Endothelial cell of umbilical vein (primary cell): ENCODE measurements at regions not wholly inside any gene's neighbourhood (a gene's known extent, or its start where the extent isn't known, plus 50 kb on each side); places are given as distances from the start of the nearest gene placed in this dataset.

Experiments
- BruUV-seq: library from RNA; stranded (reverse); fragments of 400-500 nt; replicated peaks from 2 replicates; lab custom pipeline; 2021; lab: Mats Ljungman, UMichigan
- CTCF ChIA-PET: fragments of 300-600, 350-600 bp; sonication (Branson Sonifier 250); formaldehyde crosslinking; loops from one replicate; lab custom pipeline; 2021; ENCODE audit warnings: antibody characterized with exemption, inconsistent platforms; lab: Charles Lee
- POLR2A ChIA-PET: fragments of 300-600, 350-600 bp; sonication (Branson Sonifier 250); formaldehyde crosslinking; loops from one replicate; lab custom pipeline; 2021; ENCODE audit warnings: antibody characterized with exemption, inconsistent platforms; lab: Charles Lee
- DNase-seq: peaks from one replicate; pipeline ENCODE4 v3.0.0-alpha.2; 2011; ENCODE audit warnings: low read depth, low spot score
- FAIRE-seq: peaks from 2 replicates; lab custom pipeline; 2011; peaks lifted over from hg19 to GRCh38; lab: Jason Lieb, UNC
- H2AFZ ChIP-seq: 2 replicates; pipeline ENCODE4 v1.6.0; 2012; ENCODE audit warnings: low read depth, low read length, control low read depth, inconsistent platforms
- H3K27ac ChIP-seq: 2 replicates; pipeline ENCODE4 v1.5.1; 2011; ENCODE audit warnings: low read depth, mild to moderate bottlenecking, control low read depth, low read length, moderate library complexity; ENCODE audit not compliant: insufficient read depth
- H3K27me3 ChIP-seq, 2 experiments: 2 replicates each; pipeline versions ENCODE4 v1.6.0 to v1.6.1; 2011; ENCODE audit warnings: low read length in 2 of 2, mixed read lengths in 1 of 2; ENCODE audit not compliant: control insufficient read depth in 2 of 2, insufficient read depth in 2 of 2
- H3K36me3 ChIP-seq, 2 experiments: 2 replicates in 1 of 2; 3 replicates in 1 of 2; pipeline ENCODE4 v1.5.1; 2011; ENCODE audit warnings: low read length in 2 of 2, mild to moderate bottlenecking in 1 of 2, moderate library complexity in 1 of 2; ENCODE audit not compliant: control insufficient read depth in 2 of 2, insufficient read depth in 2 of 2; ENCODE audit errors: extremely low read depth in 1 of 2
- H3K4me1 ChIP-seq: 3 replicates; pipeline ENCODE4 v1.5.1; 2011; ENCODE audit warnings: mild to moderate bottlenecking, low read length; ENCODE audit not compliant: control insufficient read depth, insufficient read depth; ENCODE audit errors: extremely low read depth
- H3K4me2 ChIP-seq: 2 replicates; pipeline ENCODE4 v1.6.1; 2011; ENCODE audit warnings: low read length, control low read depth, mixed read lengths; ENCODE audit not compliant: insufficient read depth
- H3K4me3 ChIP-seq, 3 experiments: fragments of 200-600 bp in 1 of 3; sonication (generic), shearing (Covaris generic) in 1 of 3; replicated peaks in 1 of 3; 2 replicates each; pipeline ENCODE4 v1.5.1; 2011 to 2016; ENCODE audit warnings: control low read depth in 3 of 3, low read length in 3 of 3, mild to moderate bottlenecking in 2 of 3, inconsistent platforms in 1 of 3, low read depth in 1 of 3, moderate library complexity in 1 of 3; ENCODE audit not compliant: insufficient read depth in 1 of 3
- H3K79me2 ChIP-seq: 2 replicates; pipeline ENCODE4 v1.6.0; 2012; ENCODE audit warnings: low read length, inconsistent platforms; ENCODE audit not compliant: control insufficient read depth, insufficient read depth
- H3K9ac ChIP-seq: replicated peaks from 2 replicates; pipeline ENCODE3; 2011; ENCODE audit warnings: low read length, control low read depth; ENCODE audit not compliant: insufficient read depth; ENCODE audit errors: extremely low read depth
- H3K9me1 ChIP-seq: replicated peaks from 3 replicates; pipeline ENCODE4 v1.6.0; 2011; ENCODE audit warnings: mild to moderate bottlenecking, low read length; ENCODE audit not compliant: control insufficient read depth, insufficient read depth; ENCODE audit errors: extremely low read depth
- H3K9me3 ChIP-seq: replicated peaks from 2 replicates; pipeline ENCODE4 v1.5.1; 2012; ENCODE audit warnings: low read length, inconsistent platforms; ENCODE audit not compliant: control insufficient read depth, insufficient read depth
- H4K20me1 ChIP-seq: replicated peaks from 2 replicates; pipeline ENCODE3; 2011; ENCODE audit warnings: mild to moderate bottlenecking, low read length; ENCODE audit not compliant: control insufficient read depth, insufficient read depth; ENCODE audit errors: extremely low read depth
- EZH2 ChIP-seq: IDR thresholded peaks from 2 replicates; pipeline ENCODE4 v1.6.1; 2012; ENCODE audit warnings: borderline replicate concordance, low read depth, mild to moderate bottlenecking, moderate library complexity, low read length, inconsistent platforms; ENCODE audit not compliant: severe bottlenecking
- GATA2 ChIP-seq: IDR thresholded peaks from 2 replicates; pipeline ENCODE4 v1.7.0; 2011; ENCODE audit warnings: low read depth, mild to moderate bottlenecking, moderate library complexity, mixed read lengths, low read length; ENCODE audit not compliant: insufficient read length, insufficient read depth
- JUN ChIP-seq: IDR thresholded peaks from 2 replicates; pipeline ENCODE4 v1.6.1; 2011; ENCODE audit warnings: borderline replicate concordance, low read depth; ENCODE audit not compliant: insufficient read length, insufficient read depth
- MYC ChIP-seq: IDR thresholded peaks from one replicate; pipeline ENCODE4 v1.6.1; 2011; ENCODE audit warnings: mild to moderate bottlenecking, low read depth, low read length
- POLR2A ChIP-seq: IDR thresholded peaks from 2 replicates; pipeline ENCODE4 v1.6.1; 2012; ENCODE audit warnings: low read depth, mild to moderate bottlenecking, control low read depth, low read length
- POLR2AphosphoS5 ChIP-seq: IDR thresholded peaks from 2 replicates; pipeline ENCODE4 v1.6.1; 2012; ENCODE audit warnings: low read depth, mild to moderate bottlenecking, control low read depth, low read length, moderate library complexity; ENCODE audit not compliant: insufficient read depth
- dilution Hi-C: fragments of 300-500 bp; cut with MboI; formaldehyde crosslinking; loops from one replicate; pipeline ENCODE4 v1.15.0; 2019; ENCODE audit warnings: low sequenced_read_pairs; ENCODE audit not compliant: extremely low pct_ligation_motif_present
- intact Hi-C: fragments of 100-400 bp; cut with micrococcal nuclease; formaldehyde crosslinking; loops from one replicate; pipeline ENCODE4 v1.10.0; 2022
- TF ChIP-seq, protein P1 (sequence below), 2 donors: IDR thresholded peaks; 1 replicate in 1 of 2; 2 replicates in 1 of 2; pipeline ENCODE4 v1.5.1; 2011; ENCODE audit warnings: low read length in 2 of 2, mild to moderate bottlenecking in 2 of 2, moderate library complexity in 2 of 2, control low read depth in 1 of 2, inconsistent platforms in 1 of 2, low read depth in 1 of 2; ENCODE audit not compliant: insufficient read depth in 1 of 2; ENCODE audit errors: extremely low read depth in 1 of 2
- TF ChIP-seq, protein P2 (sequence below): IDR thresholded peaks from 2 replicates; pipeline ENCODE4 v1.6.1; 2011; ENCODE audit not compliant: insufficient read depth, insufficient read length

DNA sequence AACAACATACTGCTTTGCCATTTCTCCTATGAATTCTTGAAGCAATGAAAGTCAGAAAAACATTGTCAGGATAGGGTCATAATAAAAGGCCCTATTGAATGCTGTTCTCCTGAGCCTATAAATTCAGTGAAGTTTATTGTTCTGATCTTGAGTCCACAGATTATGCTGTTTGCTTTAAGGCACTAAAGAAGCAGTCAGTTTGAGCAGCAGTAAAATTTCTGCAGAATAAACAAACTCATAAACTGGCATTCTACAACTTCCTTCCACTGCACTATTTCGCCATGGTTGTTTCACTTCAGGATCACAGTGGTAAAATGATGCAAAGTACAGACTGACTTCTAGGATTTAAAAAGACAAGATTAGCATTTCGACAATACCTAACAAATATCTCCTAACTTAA lies 503.2 kb downstream of the SH2D4B start:
- FAIRE-seq = no peak
- no peak overlapping the region for H3K4me2 ChIP-seq
- ChIA-PET CTCF (no interaction called here), POLR2A (no interaction called here)
- H3K4me3 ChIP-seq = no peak overlapping the region
- dilution Hi-C loops (no loop called here), intact Hi-C loops (no loop called here)
- no peak overlapping the region for H3K27ac ChIP-seq
- no peaks in the 10 kb centered on the region for H3K4me1 ChIP-seq
- no peaks in the 10 kb centered on the region for H3K36me3 ChIP-seq
- TF ChIP-seq EZH2 (no peak), MYC (no peak), JUN (no peak), POLR2A (no peak), POLR2AphosphoS5 (no peak), GATA2 (no peak)
- TF ChIP-seq, protein P1, sequence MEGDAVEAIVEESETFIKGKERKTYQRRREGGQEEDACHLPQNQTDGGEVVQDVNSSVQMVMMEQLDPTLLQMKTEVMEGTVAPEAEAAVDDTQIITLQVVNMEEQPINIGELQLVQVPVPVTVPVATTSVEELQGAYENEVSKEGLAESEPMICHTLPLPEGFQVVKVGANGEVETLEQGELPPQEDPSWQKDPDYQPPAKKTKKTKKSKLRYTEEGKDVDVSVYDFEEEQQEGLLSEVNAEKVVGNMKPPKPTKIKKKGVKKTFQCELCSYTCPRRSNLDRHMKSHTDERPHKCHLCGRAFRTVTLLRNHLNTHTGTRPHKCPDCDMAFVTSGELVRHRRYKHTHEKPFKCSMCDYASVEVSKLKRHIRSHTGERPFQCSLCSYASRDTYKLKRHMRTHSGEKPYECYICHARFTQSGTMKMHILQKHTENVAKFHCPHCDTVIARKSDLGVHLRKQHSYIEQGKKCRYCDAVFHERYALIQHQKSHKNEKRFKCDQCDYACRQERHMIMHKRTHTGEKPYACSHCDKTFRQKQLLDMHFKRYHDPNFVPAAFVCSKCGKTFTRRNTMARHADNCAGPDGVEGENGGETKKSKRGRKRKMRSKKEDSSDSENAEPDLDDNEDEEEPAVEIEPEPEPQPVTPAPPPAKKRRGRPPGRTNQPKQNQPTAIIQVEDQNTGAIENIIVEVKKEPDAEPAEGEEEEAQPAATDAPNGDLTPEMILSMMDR (IDR thresholded peaks at IDR 0.05; ENCODE audit: extremely low read depth in 1 of 2, insufficient read depth in 1 of 2, low read depth in 1 of 2, low read length in 2 of 2) = no peak
- TF ChIP-seq, protein P2, sequence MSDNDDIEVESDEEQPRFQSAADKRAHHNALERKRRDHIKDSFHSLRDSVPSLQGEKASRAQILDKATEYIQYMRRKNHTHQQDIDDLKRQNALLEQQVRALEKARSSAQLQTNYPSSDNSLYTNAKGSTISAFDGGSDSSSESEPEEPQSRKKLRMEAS = no peak
- H3K9me3 ChIP-seq = no peaks in the 10 kb centered on the region
- H3K79me2 ChIP-seq = no peaks in the 10 kb centered on the region
- H3K27me3 ChIP-seq = no peaks in the 10 kb centered on the region
- no peak overlapping the region for H3K9ac ChIP-seq
- no peaks in the 10 kb centered on the region for H4K20me1 ChIP-seq
- BruUV-seq = no TSS peak
- no peaks in the 10 kb centered on the region for H3K9me1 ChIP-seq
- H2AFZ ChIP-seq = no peak overlapping the region
- DNase-seq = no peak
